H9 (cell line): ENCODE measurements at regions not wholly inside any gene's neighbourhood (a gene's known extent, or its start where the extent isn't known, plus 50 kb on each side); places are given as distances from the start of the nearest gene placed in this dataset.

Experiments
- DNase-seq: peaks from one replicate; pipeline ENCODE4 v3.0.0-alpha.2; 2017
- H2AFZ ChIP-seq: one replicate; pipeline ENCODE4 v1.6.1; 2013; ENCODE audit warnings: mild to moderate bottlenecking, low read length, control low read depth, moderate library complexity
- H2AK5ac ChIP-seq: 2 replicates; pipeline ENCODE4 v1.6.1; 2013; ENCODE audit warnings: low read length, control low read depth, mixed read lengths; ENCODE audit not compliant: insufficient read length
- H2BK120ac ChIP-seq: one replicate; pipeline ENCODE4 v1.6.1; 2013; ENCODE audit warnings: low read depth, mild to moderate bottlenecking, low read length, control low read depth, inconsistent platforms; ENCODE audit not compliant: poor library complexity, severe bottlenecking
- H2BK12ac ChIP-seq: 2 replicates; pipeline ENCODE4 v1.6.1; 2013; ENCODE audit warnings: low read length, control low read depth, mixed read lengths, low read depth; ENCODE audit not compliant: insufficient read length
- H2BK15ac ChIP-seq: 2 replicates; pipeline ENCODE4 v1.6.1; 2013; ENCODE audit warnings: low read depth, low read length, control low read depth
- H2BK20ac ChIP-seq: one replicate; pipeline ENCODE4 v1.6.1; 2013; ENCODE audit warnings: low read depth, mild to moderate bottlenecking, low read length, control low read depth, inconsistent platforms; ENCODE audit not compliant: poor library complexity, severe bottlenecking
- H2BK5ac ChIP-seq: 2 replicates; pipeline ENCODE4 v1.6.1; 2013; ENCODE audit warnings: low read length, control low read depth, mixed read lengths; ENCODE audit not compliant: insufficient read length
- H3K14ac ChIP-seq: 2 replicates; pipeline ENCODE4 v1.6.1; 2013; ENCODE audit warnings: low read length, control low read depth; ENCODE audit not compliant: insufficient read depth
- H3K18ac ChIP-seq: 2 replicates; pipeline ENCODE4 v1.6.1; 2013; ENCODE audit warnings: low read depth, mild to moderate bottlenecking, mixed read lengths, low read length, control low read depth; ENCODE audit not compliant: insufficient read length
- H3K23ac ChIP-seq: 2 replicates; pipeline ENCODE4 v1.6.1; 2013; ENCODE audit warnings: low read length, control low read depth, mixed read lengths, low read depth; ENCODE audit not compliant: insufficient read length
- H3K23me2 ChIP-seq: 2 replicates; pipeline ENCODE4 v1.6.1; 2013; ENCODE audit warnings: low read depth, mild to moderate bottlenecking, mixed read lengths, low read length, control low read depth; ENCODE audit not compliant: insufficient read length, poor library complexity, severe bottlenecking
- H3K27ac ChIP-seq: 2 replicates; pipeline ENCODE4 v1.5.1; 2013; ENCODE audit warnings: low read length, control low read depth, mixed read lengths, low read depth; ENCODE audit not compliant: insufficient read length
- H3K27me3 ChIP-seq: 2 replicates; pipeline ENCODE4 v1.6.1; 2013; ENCODE audit warnings: low read length, control low read depth, inconsistent platforms; ENCODE audit not compliant: insufficient read depth
- H3K4ac ChIP-seq: 2 replicates; pipeline ENCODE4 v1.6.1; 2013; ENCODE audit warnings: low read depth, mild to moderate bottlenecking, control low read depth, inconsistent platforms, low read length, moderate library complexity
- H3K4me1 ChIP-seq: 2 replicates; pipeline ENCODE4 v1.6.1; 2013; ENCODE audit warnings: low read length, control low read depth, inconsistent platforms; ENCODE audit not compliant: insufficient read depth
- H3K4me2 ChIP-seq: 2 replicates; pipeline ENCODE4 v1.6.1; 2013; ENCODE audit warnings: low read length, control low read depth, mixed read lengths; ENCODE audit not compliant: insufficient read length, insufficient read depth
- H3K56ac ChIP-seq: 2 replicates; pipeline ENCODE4 v1.6.1; 2013; ENCODE audit warnings: low read depth, mild to moderate bottlenecking, mixed read lengths, low read length, control low read depth; ENCODE audit not compliant: insufficient read length
- H3K79me1 ChIP-seq: 2 replicates; pipeline ENCODE4 v1.6.1; 2013; ENCODE audit warnings: low read depth, mild to moderate bottlenecking, moderate library complexity, low read length, control low read depth, inconsistent platforms; ENCODE audit not compliant: insufficient read depth, poor library complexity, severe bottlenecking
- H3K79me2 ChIP-seq: 2 replicates; pipeline ENCODE4 v1.6.1; 2013; ENCODE audit warnings: low read length, control low read depth, inconsistent platforms; ENCODE audit not compliant: insufficient read depth
- H3K9ac ChIP-seq: 2 replicates; pipeline ENCODE4 v1.6.1; 2013; ENCODE audit warnings: low read length, control low read depth, mixed read lengths; ENCODE audit not compliant: insufficient read length; ENCODE audit errors: extremely low read depth
- H3K9me3 ChIP-seq: one replicate; pipeline ENCODE4 v1.6.1; 2013; ENCODE audit warnings: low read depth, low read length, inconsistent platforms; ENCODE audit not compliant: control insufficient read depth
- H3T11ph ChIP-seq: one replicate; pipeline ENCODE4 v1.6.1; 2013; ENCODE audit warnings: mild to moderate bottlenecking, low read length, control low read depth, inconsistent platforms
- H4K20me1 ChIP-seq: one replicate; pipeline ENCODE4 v1.6.1; 2013; ENCODE audit not compliant: control insufficient read depth, insufficient read length, insufficient read depth
- H4K5ac ChIP-seq: 2 replicates; pipeline ENCODE4 v1.6.1; 2013; ENCODE audit warnings: low read depth, mild to moderate bottlenecking, mixed read lengths, low read length, control low read depth; ENCODE audit not compliant: insufficient read length
- H4K8ac ChIP-seq: replicated peaks from 2 replicates; pipeline ENCODE4 v1.6.1; 2013; ENCODE audit warnings: low read length, control low read depth, mixed read lengths, low read depth; ENCODE audit not compliant: insufficient read length
- H4K91ac ChIP-seq: 2 replicates; pipeline ENCODE4 v1.6.1; 2013; ENCODE audit warnings: low read depth, mild to moderate bottlenecking, moderate library complexity, mixed read lengths, low read length, control low read depth; ENCODE audit not compliant: insufficient read length
- H3K27ac Mint-ChIP-seq, 3 experiments: 2 replicates in 2 of 3; 3 replicates in 1 of 3; pipeline ENCODE4 v1.8.0; 2020 to 2021; ENCODE audit warnings: mixed read lengths in 3 of 3, mild to moderate bottlenecking in 1 of 3, moderate library complexity in 1 of 3
- H3K27me3 Mint-ChIP-seq: 2 replicates; pipeline ENCODE4 v1.8.0; 2021; ENCODE audit warnings: low read depth, mild to moderate bottlenecking, moderate library complexity, mixed read lengths
- H3K36me3 Mint-ChIP-seq, 3 experiments: 2 replicates in 2 of 3; 3 replicates in 1 of 3; pipeline ENCODE4 v1.8.0; 2020 to 2021; ENCODE audit warnings: low read depth in 3 of 3, mixed read lengths in 3 of 3; ENCODE audit not compliant: insufficient read depth in 1 of 3
- H3K4me1 Mint-ChIP-seq, 2 experiments: 2 replicates each; pipeline ENCODE4 v1.8.0; 2020; ENCODE audit warnings: mixed read lengths in 2 of 2
- H3K4me3 Mint-ChIP-seq, 2 experiments: 2 replicates in 1 of 2; 3 replicates in 1 of 2; pipeline ENCODE4 v1.8.0; 2020 to 2021; ENCODE audit warnings: mild to moderate bottlenecking in 2 of 2, mixed read lengths in 2 of 2, moderate library complexity in 1 of 2
- H3K9me3 Mint-ChIP-seq, 2 experiments: 2 replicates in 1 of 2; 3 replicates in 1 of 2; pipeline ENCODE4 v1.8.0; 2020; ENCODE audit warnings: mild to moderate bottlenecking in 2 of 2, mixed read lengths in 2 of 2, moderate library complexity in 1 of 2
- CTCF ChIP-seq: fragments of 200-600 bp; sonication (generic); conservative IDR thresholded peaks from 3 replicates; pipeline ENCODE4 v1.8.0; 2021; ENCODE audit warnings: antibody characterized with exemption, mild to moderate bottlenecking
- WGBS: extraction: QIAGEN DNeasy Blood & Tissue Kit; methylation state at CpG from one replicate; pipeline ENCODE4 v1.1.7; 2013; ENCODE audit warnings: missing lambda C conversion rate, low lambda C conversion rate, mixed read lengths; ENCODE audit not compliant: insufficient read length; ENCODE audit errors: extremely low coverage; 5-methylcytosine and 5-hydroxymethylcytosine counted together

DNA sequence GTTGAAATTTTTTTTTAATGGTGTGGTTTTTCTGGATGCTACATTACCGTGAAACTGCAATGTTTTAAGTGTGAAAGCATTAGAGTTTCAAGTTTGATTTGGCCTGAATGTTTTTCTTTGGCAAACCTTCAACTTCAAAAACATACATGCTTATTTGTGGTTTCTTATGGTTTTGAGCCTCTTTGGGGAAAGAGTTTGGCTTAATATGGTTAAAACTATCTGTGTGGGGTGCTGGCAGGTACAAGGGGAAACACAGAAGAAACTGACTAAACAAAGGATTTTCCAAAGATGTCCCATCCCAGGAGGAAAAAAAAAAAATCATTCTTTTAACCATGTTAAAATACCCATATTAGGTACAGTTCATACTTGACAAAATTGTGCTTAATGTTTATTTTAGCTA, 121.1 kb downstream of the HGF start:
- H3K4me2 ChIP-seq = no peak overlapping the region
- H2BK20ac ChIP-seq = no peak overlapping the region
- H3K27me3 Mint-ChIP-seq = no peaks in the 10 kb centered on the region
- peaks cover 18 to 21% of the 10 kb centered on the region in 2 experiments for H3K9me3 Mint-ChIP-seq
- no peak overlapping the region for H3K4me3 Mint-ChIP-seq
- H3K56ac ChIP-seq = no peak overlapping the region
- H4K8ac ChIP-seq = no peak overlapping the region
- no peaks in the 10 kb centered on the region for H3K4me1 ChIP-seq
- no peak overlapping the region for H3K27ac Mint-ChIP-seq
- no peak for DNase-seq
- no CpG with 5 or more reads among the region's 1 CpG for WGBS
- H3T11ph ChIP-seq = no peak overlapping the region
- no peak overlapping the region for H3K14ac ChIP-seq
- no peaks in the 10 kb centered on the region for H4K20me1 ChIP-seq
- no peaks in the 10 kb centered on the region for H3K23me2 ChIP-seq
- no peaks in the 10 kb centered on the region for H3K27me3 ChIP-seq
- no peaks in the 10 kb centered on the region for H3K79me1 ChIP-seq
- no peak overlapping the region for H3K27ac ChIP-seq
- no peak overlapping the region for H3K9ac ChIP-seq
- no peaks in the 10 kb centered on the region for H3K79me2 ChIP-seq
- no peak overlapping the region for H2BK120ac ChIP-seq
- no peak overlapping the region for H3K18ac ChIP-seq
- H4K5ac ChIP-seq = no peak overlapping the region
- no peak overlapping the region for H3K4ac ChIP-seq
- H2AFZ ChIP-seq = no peak overlapping the region
- no peak overlapping the region for H3K23ac ChIP-seq
- no peak for TF ChIP-seq CTCF
- H2AK5ac ChIP-seq = no peak overlapping the region
- peaks cover 6% of the 10 kb centered on the region for H3K9me3 ChIP-seq
- no peaks in the 10 kb centered on the region for H3K4me1 Mint-ChIP-seq
- H2BK5ac ChIP-seq = no peak overlapping the region
- no peak overlapping the region for H2BK12ac ChIP-seq
- no peak overlapping the region for H2BK15ac ChIP-seq
- H4K91ac ChIP-seq = no peak overlapping the region
- H3K36me3 Mint-ChIP-seq = peaks cover 14 to 23% (median 17%) of the 10 kb centered on the region in 3 experiments
